SK-N-MC (cell line): ENCODE measurements at regions not wholly inside any gene's neighbourhood (a gene's known extent, or its start where the extent isn't known, plus 50 kb on each side); places are given as distances from the start of the nearest gene placed in this dataset.

Experiments
- EZH2 ChIP-seq: fragments of 200-600 bp; sonication (generic); IDR thresholded peaks from one replicate; pipeline ENCODE4 v1.6.1; 2017; ENCODE audit warnings: antibody characterized with exemption
- FOXP2 ChIP-seq: optimal IDR thresholded peaks from 2 replicates; pipeline ENCODE3; 2011; ENCODE audit warnings: mild to moderate bottlenecking, moderate library complexity; ENCODE audit not compliant: insufficient read depth; ENCODE audit errors: extremely low read length, control extremely low read depth
- POLR2AphosphoS5 ChIP-seq: IDR thresholded peaks from 2 replicates; pipeline ENCODE4 v1.6.1; 2012; ENCODE audit warnings: mild to moderate bottlenecking, low read depth, low read length, borderline replicate concordance

DNA sequence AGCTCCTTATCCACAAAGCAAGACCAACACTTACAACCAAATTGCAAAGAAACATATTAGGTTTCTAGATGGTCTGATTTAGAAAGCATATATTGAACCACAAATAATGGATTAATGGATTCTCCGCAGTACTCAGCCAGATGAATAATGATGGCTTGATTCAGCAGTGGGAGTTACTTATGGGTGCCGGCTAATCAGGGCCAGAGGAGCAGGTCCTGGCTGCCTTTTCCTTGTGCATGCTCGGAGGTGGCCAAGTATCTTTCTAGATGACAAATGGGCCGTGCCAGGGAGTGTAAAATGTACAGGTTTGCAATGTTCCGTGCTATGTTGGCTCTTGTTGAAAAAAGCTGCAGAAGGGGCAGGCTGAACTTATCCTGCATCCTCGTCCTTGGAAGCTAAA is 70.2 kb downstream of the VCX3A start:
- TF ChIP-seq POLR2AphosphoS5 (no peak), EZH2 (no peak), FOXP2 (no peak)
